ENCODE measurements at regions not wholly inside any gene's neighbourhood (a gene's known extent, or its start where the extent isn't known, plus 50 kb on each side); places are given as distances from the start of the nearest gene placed in this dataset.

DNA sequence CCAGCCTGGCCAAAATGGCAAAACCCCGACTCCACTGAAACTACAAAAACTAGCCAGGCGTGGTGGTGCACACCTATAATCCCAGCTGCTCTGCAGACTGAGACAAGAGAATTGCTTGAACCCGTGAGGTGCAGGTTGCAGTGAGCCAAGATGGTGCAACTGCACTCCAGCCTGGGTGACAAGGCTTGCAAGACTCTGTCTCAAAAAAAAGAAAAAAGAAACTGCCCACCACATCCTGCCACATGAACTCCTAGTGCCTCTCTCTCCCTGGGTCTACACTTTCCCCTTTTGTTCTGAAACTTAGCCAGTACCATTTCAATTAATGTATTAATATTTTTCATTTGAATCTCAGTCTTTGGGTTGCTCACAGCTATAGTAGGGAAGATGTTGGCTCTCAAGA is 192.2 kb upstream of the MME start:
- TF ChIP-seq, protein P1, sequence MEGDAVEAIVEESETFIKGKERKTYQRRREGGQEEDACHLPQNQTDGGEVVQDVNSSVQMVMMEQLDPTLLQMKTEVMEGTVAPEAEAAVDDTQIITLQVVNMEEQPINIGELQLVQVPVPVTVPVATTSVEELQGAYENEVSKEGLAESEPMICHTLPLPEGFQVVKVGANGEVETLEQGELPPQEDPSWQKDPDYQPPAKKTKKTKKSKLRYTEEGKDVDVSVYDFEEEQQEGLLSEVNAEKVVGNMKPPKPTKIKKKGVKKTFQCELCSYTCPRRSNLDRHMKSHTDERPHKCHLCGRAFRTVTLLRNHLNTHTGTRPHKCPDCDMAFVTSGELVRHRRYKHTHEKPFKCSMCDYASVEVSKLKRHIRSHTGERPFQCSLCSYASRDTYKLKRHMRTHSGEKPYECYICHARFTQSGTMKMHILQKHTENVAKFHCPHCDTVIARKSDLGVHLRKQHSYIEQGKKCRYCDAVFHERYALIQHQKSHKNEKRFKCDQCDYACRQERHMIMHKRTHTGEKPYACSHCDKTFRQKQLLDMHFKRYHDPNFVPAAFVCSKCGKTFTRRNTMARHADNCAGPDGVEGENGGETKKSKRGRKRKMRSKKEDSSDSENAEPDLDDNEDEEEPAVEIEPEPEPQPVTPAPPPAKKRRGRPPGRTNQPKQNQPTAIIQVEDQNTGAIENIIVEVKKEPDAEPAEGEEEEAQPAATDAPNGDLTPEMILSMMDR (IDR thresholded peaks at IDR 0.05): no peak
- no peak for TF ChIP-seq POLR2A (IDR thresholded peaks at IDR 0.05)

Data from testis (tissue), 2 donors.